CD14-positive monocyte (primary cell): ENCODE measurements at regions not wholly inside any gene's neighbourhood (a gene's known extent, or its start where the extent isn't known, plus 50 kb on each side); places are given as distances from the start of the nearest gene placed in this dataset.

ENCODE experiments used
- DNase-seq, 3 donors: peaks; one replicate each; pipeline ENCODE4 v3.0.0-alpha.2; 2011 to 2022
- H2AFZ ChIP-seq: 2 replicates; pipeline ENCODE4 v1.6.0; 2012; ENCODE audit warnings: mild to moderate bottlenecking, low read depth, low read length, inconsistent platforms; ENCODE audit not compliant: insufficient read depth, poor library complexity, severe bottlenecking
- H3K27ac ChIP-seq, 2 donors: 1 replicate in 1 of 2; 2 replicates in 1 of 2; pipeline ENCODE4 v1.5.1; 2012 to 2013; ENCODE audit warnings: low read length in 2 of 2, control low read depth in 1 of 2, inconsistent platforms in 1 of 2, low read depth in 1 of 2, mild to moderate bottlenecking in 1 of 2
- H3K27me3 ChIP-seq, 2 donors: one replicate each; pipeline versions ENCODE4 v1.6.0 to v1.6.1; 2011 to 2013; ENCODE audit warnings: low read length in 2 of 2; ENCODE audit not compliant: control insufficient read depth in 2 of 2, insufficient read depth in 2 of 2
- H3K36me3 ChIP-seq, 2 donors: replicated peaks in 1 of 2; 1 replicate in 1 of 2; 2 replicates in 1 of 2; pipeline versions ENCODE4 v1.5.1 to v1.6.1; 2012 to 2013; ENCODE audit warnings: low read length in 2 of 2, control low read depth in 1 of 2, inconsistent platforms in 1 of 2, mild to moderate bottlenecking in 1 of 2; ENCODE audit not compliant: insufficient read depth in 2 of 2, control insufficient read depth in 1 of 2
- H3K4me1 ChIP-seq, 2 donors: 1 replicate in 1 of 2; 2 replicates in 1 of 2; pipeline versions ENCODE4 v1.5.1 to v1.6.1; 2012 to 2013; ENCODE audit warnings: low read length in 2 of 2, control low read depth in 1 of 2, inconsistent platforms in 1 of 2, mild to moderate bottlenecking in 1 of 2, moderate library complexity in 1 of 2; ENCODE audit not compliant: insufficient read depth in 2 of 2, control insufficient read depth in 1 of 2
- H3K4me2 ChIP-seq: replicated peaks from 2 replicates; pipeline ENCODE3; 2012; ENCODE audit warnings: low read length, moderate library complexity, mild to moderate bottlenecking; ENCODE audit not compliant: poor library complexity, severe bottlenecking; ENCODE audit errors: extremely low read depth
- H3K4me3 ChIP-seq, 3 experiments: fragments of 200-600 bp in 1 of 3; sonication (generic) in 1 of 3; replicated peaks in 1 of 3; 1 replicate in 2 of 3; 2 replicates in 1 of 3; pipeline ENCODE4 v1.5.1; 2011 to 2013; ENCODE audit warnings: low read length in 3 of 3, mild to moderate bottlenecking in 3 of 3, control low read depth in 2 of 3, low read depth in 2 of 3, inconsistent platforms in 1 of 3, moderate library complexity in 1 of 3
- H3K79me2 ChIP-seq: 2 replicates; pipeline ENCODE4 v1.6.0; 2012; ENCODE audit warnings: mild to moderate bottlenecking, control low read depth, inconsistent platforms, low read length, moderate library complexity; ENCODE audit not compliant: insufficient read depth
- H3K9ac ChIP-seq: 2 replicates; pipeline ENCODE4 v1.6.0; 2017; ENCODE audit warnings: low read length, mild to moderate bottlenecking; ENCODE audit not compliant: insufficient read depth, poor library complexity, severe bottlenecking
- H3K9me3 ChIP-seq, 2 donors: replicated peaks in 1 of 2; 1 replicate in 1 of 2; 2 replicates in 1 of 2; pipeline versions ENCODE4 v1.5.1 to v1.6.1; 2012 to 2013; ENCODE audit warnings: low read length in 2 of 2, control low read depth in 1 of 2; ENCODE audit not compliant: control insufficient read depth in 1 of 2, insufficient read depth in 1 of 2
- H4K20me1 ChIP-seq: 2 replicates; pipeline ENCODE4 v1.6.0; 2012; ENCODE audit warnings: mild to moderate bottlenecking, low read length, control low read depth, moderate library complexity; ENCODE audit not compliant: insufficient read depth
- H3K27ac Mint-ChIP-seq, 7 donors: one replicate each; pipeline ENCODE4 v1.8.0; 2020; ENCODE audit warnings: mild to moderate bottlenecking in 7 of 7, mixed read lengths in 7 of 7, moderate library complexity in 6 of 7, inconsistent platforms in 2 of 7
- H3K27me3 Mint-ChIP-seq, 3 donors: one replicate each; pipeline ENCODE4 v1.8.0; 2021 to 2022; ENCODE audit warnings: low read depth in 3 of 3, mild to moderate bottlenecking in 3 of 3, mixed read lengths in 3 of 3, moderate library complexity in 3 of 3, inconsistent platforms in 1 of 3
- H3K36me3 Mint-ChIP-seq, 2 donors: one replicate each; pipeline ENCODE4 v1.8.0; 2020; ENCODE audit warnings: mixed read lengths in 2 of 2, inconsistent platforms in 1 of 2, mild to moderate bottlenecking in 1 of 2
- H3K4me1 Mint-ChIP-seq: one replicate; pipeline ENCODE4 v1.8.0; 2020; ENCODE audit warnings: mild to moderate bottlenecking, mixed read lengths
- H3K4me3 Mint-ChIP-seq, 2 donors: one replicate each; pipeline ENCODE4 v1.8.0; 2020; ENCODE audit warnings: mild to moderate bottlenecking in 2 of 2, mixed read lengths in 2 of 2, moderate library complexity in 1 of 2
- H3K9me3 Mint-ChIP-seq, 7 donors: one replicate each; pipeline ENCODE4 v1.8.0; 2020 to 2022; ENCODE audit warnings: mixed read lengths in 7 of 7, mild to moderate bottlenecking in 6 of 7, moderate library complexity in 6 of 7, inconsistent platforms in 2 of 7
- WGBS: methylation state at CpG from one replicate; pipeline ENCODE4 v1.1.5; 2013; ENCODE audit warnings: missing lambda C conversion rate; ENCODE audit not compliant: insufficient coverage; 5-methylcytosine and 5-hydroxymethylcytosine counted together
- intact Hi-C, 2 donors: fragments of 100-400 bp; cut with micrococcal nuclease; formaldehyde crosslinking; loops; one replicate each; pipeline versions ENCODE4 v1.15.0 to v1.15.1; 2023
- TF ChIP-seq, protein P1 (sequence below): fragments of 200-600 bp; IDR thresholded peaks from one replicate; pipeline ENCODE4 v1.8.0; 2022; ENCODE audit warnings: antibody characterized with exemption, mild to moderate bottlenecking

DNA sequence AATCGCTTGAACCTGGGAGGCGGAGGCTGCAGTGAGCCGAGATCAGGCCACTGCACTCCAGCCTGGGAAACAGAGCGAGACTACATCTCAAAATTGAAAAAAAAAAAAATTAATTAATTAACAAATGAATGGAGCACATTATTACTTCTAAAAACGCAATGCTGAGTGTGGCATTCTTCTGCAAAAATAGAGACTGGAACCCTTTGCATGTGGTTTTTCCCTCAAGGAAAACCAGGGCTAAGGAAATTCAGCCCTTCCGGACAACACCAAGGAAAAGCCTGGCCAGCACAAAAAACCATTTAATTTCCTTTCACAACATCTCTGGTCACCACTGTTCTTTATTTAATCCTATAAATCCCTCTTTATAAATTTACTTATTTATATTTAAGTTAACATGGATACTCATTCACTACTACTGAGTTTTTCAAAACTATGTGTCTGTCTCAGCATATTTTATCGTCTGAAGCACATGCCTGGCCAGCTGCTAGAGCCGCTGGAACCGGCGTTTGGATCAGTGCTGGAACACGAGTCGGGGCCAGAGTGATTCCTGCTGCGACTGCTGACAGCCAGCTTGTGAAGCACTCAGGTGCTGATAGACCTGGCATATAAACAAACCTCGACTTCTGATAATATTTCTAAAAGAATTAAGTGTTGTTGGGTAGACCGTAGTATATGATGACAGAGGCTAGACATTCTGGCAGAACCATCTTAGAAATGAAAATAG is 84.5 kb upstream of the WWC2 start:
- no peaks in the 10 kb centered on the region for H3K4me1 Mint-ChIP-seq
- peaks cover 1 to 4% (median 2%) of the 10 kb centered on the region in 3 donors for H3K27me3 Mint-ChIP-seq
- 97% methylated on average over 4 of the region's 15 CpGs for WGBS
- Histone ChIP-seq H3K27ac (no peak overlapping the region), H3K4me2 (no peak overlapping the region), H3K9me3 (no peaks in the 10 kb centered on the region), H3K36me3 (no peaks in the 10 kb centered on the region), H2AFZ (no peak overlapping the region), H3K4me1 (no peaks in the 10 kb centered on the region), H4K20me1 (no peaks in the 10 kb centered on the region), H3K4me3 (no peak overlapping the region), H3K9ac (no peak overlapping the region), H3K79me2 (no peaks in the 10 kb centered on the region), H3K27me3 (no peaks in the 10 kb centered on the region)
- intact Hi-C loops = no loop called here
- no peak overlapping the region for H3K4me3 Mint-ChIP-seq
- no peaks in the 10 kb centered on the region for H3K36me3 Mint-ChIP-seq
- TF ChIP-seq, protein P1, sequence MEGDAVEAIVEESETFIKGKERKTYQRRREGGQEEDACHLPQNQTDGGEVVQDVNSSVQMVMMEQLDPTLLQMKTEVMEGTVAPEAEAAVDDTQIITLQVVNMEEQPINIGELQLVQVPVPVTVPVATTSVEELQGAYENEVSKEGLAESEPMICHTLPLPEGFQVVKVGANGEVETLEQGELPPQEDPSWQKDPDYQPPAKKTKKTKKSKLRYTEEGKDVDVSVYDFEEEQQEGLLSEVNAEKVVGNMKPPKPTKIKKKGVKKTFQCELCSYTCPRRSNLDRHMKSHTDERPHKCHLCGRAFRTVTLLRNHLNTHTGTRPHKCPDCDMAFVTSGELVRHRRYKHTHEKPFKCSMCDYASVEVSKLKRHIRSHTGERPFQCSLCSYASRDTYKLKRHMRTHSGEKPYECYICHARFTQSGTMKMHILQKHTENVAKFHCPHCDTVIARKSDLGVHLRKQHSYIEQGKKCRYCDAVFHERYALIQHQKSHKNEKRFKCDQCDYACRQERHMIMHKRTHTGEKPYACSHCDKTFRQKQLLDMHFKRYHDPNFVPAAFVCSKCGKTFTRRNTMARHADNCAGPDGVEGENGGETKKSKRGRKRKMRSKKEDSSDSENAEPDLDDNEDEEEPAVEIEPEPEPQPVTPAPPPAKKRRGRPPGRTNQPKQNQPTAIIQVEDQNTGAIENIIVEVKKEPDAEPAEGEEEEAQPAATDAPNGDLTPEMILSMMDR = no peak
- no peak overlapping the region for H3K27ac Mint-ChIP-seq
- peaks cover 0 to 5% (median 2%) of the 10 kb centered on the region in 7 donors for H3K9me3 Mint-ChIP-seq
- no peak for DNase-seq

DNA sequence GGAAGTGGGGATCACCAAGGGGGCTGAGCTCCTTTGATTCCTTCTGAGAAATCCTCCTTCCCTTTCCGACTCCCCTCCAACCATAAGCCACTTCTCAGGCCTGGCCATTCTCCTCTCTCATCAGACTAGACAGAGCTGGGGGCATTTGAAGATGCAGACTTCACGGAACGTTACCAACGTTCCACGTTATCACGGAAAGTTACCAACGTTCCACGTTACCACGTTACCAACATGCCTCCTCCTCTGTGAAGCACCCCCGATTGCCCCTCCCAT is 85.4 kb upstream of the WWC2 start:
- Histone ChIP-seq H3K4me3 (no peak overlapping the region), H3K4me1 (no peaks in the 10 kb centered on the region), H3K9ac (no peak overlapping the region), H3K27ac (no peak overlapping the region), H3K4me2 (no peak overlapping the region), H3K79me2 (no peaks in the 10 kb centered on the region), H4K20me1 (no peaks in the 10 kb centered on the region), H3K9me3 (no peaks in the 10 kb centered on the region), H3K27me3 (no peaks in the 10 kb centered on the region), H3K36me3 (no peaks in the 10 kb centered on the region), H2AFZ (no peak overlapping the region)
- DNase-seq = no peak
- WGBS = 61% methylated on average over 10 of the region's 10 CpGs
- intact Hi-C loops = no loop called here
- Mint-ChIP-seq H3K27ac (no peak overlapping the region), H3K4me3 (no peak overlapping the region), H3K9me3 (peaks cover 0 to 5% (median 2%) of the 10 kb centered on the region in 7 donors), H3K27me3 (peaks cover 1 to 6% (median 2%) of the 10 kb centered on the region in 3 donors), H3K4me1 (no peaks in the 10 kb centered on the region), H3K36me3 (no peaks in the 10 kb centered on the region)
- TF ChIP-seq, protein P1 = no peak
